Medulla oblongata (tissue), 1 donor: ENCODE measurements at regions not wholly inside any gene's neighbourhood (a gene's known extent, or its start where the extent isn't known, plus 50 kb on each side); places are given as distances from the start of the nearest gene placed in this dataset.
A peak's percentile ranks its signal among the peaks of the same experiment; 100 is the strongest.
"Not testable (repeated sequence)": the region's sequence is repeated elsewhere in the genome, so short reads cannot be mapped to it uniquely, and the experiment has no call there.

ENCODE experiments used
- DNase-seq: peaks from one replicate; pipeline ENCODE4 v3.0.0-alpha.2; 2015; ENCODE audit errors: extremely low spot score

DNA sequence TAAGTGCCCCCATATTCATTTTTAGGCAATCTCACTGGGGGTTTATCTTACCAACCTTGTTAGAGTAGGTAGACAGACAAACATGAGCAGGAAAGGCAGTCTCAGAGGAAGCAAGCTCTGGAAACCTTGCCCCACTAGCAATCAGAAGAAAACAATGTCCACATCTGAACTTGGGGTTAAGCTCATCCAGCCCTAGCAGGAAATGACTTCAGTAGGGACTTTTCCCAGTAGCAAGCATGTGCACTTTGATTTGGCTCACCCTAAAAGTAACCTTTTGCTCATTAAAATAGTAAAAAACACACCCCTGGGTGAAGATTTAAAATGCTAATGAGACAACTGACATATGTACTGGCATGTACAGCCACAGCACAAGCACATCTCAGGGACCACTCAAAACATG, 175.5 kb downstream of the AKAIN1 start:
- no peak for DNase-seq

DNA sequence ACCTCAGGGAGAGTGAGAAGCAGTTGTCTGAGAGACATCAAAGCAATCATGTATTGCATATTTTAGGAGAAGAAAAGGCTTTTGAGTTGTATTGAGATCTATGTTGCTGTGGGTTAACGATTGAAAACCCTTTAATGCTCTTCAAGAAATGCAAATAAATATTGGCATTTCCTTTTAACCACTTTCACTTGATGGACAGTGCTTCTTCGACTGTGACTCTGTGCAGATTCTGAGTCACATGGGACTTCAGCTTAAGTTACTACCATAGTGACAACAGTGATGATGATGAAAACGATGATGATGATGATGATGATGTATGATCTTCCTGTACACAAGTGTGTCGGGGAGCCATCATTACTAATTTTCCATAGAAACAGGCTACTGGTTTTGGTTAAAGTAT, 181.8 kb downstream of the AKAIN1 start:
- no peak for DNase-seq

DNA sequence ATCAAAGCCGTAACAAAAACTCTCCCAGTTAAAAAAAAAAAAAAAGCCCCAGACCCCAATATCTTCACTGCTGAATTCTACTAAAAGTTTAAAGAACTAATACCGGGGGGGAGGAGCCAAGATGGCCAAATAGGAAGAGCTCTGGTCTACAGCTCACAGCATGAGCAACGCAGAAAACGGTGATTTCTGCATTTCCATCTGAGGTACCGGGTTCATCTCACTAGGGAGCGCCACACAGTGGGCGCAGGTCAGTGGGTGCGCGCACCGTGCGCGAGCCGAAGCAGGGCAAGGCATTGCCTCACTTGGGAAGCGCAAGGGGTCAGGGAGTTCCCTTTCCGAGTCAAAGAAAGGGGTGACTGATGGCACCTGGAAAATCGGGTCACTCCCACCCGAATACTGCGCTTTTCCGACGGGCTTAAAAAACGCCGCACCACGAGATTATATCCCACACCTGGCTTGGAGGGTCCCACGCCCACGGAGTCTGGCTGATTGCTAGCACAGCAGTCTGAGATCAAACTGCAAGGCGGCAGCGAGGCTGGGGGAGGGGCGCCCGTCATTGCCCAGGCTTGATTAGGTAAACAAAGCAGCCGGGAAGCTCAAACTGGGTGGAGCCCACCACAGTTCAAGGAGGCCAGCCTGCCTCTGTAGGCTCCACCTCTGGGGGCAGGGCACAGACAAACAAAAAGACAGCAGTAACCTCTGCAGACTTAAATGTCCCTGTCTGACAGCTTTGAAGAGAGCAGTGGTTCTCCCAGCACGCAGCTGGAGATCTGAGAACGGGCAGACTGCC, 192.8 kb downstream of the AKAIN1 start:
- DNase-seq: not testable (repeated sequence)

GRCh38 chr18:4994710-4995109, 202.3 kb downstream of the AKAIN1 start:
- DNase-seq: no peak

GRCh38 chr18:4987452-4988405, 209.3 kb downstream of the AKAIN1 start:
- DNase-seq: no peak

GRCh38 chr18:4986677-4987076, 210.4 kb downstream of the AKAIN1 start:
- DNase-seq: no peak

GRCh38 chr18:4986066-4986465, 211.0 kb downstream of the AKAIN1 start:
- no peak for DNase-seq

DNA sequence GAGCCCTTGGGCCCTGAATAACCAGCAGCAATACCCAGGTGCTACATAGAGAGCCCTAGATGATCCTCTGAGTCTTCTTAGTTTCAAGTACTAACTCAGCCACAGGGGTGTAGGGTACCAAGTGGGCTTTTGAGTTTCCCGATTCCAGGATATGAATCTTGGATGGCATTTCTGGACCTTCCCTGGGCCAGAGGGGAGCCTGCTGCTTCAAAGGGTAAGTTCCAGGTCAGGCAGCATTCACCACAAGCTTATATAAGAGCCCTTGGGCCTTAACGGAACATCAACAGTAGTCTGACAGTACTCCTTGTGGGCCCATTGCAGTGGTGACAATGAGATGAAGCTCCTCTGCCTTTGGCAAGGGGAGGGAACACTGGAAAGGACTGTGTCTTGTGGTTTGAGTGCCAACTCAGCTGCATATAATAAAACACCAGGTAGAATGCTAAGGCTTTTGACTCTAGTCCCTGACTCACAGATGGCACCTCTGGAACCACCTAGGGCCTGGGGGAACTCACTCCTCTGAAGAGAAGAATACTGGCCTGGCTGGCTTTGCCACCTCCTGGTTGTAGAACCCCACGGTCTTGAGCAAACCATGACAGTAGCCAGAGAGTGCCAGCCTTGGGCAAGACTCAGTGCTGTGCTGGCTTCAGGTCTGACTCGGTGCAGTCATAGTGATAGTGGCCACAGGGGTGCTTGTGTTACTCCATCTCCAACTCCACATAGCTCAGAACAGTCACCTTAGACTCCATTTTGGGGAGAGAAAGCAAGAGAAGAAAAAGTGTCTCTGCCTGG, 235.7 kb downstream of the AKAIN1 start:
- no peak for DNase-seq

- DNase-seq: no peak
Observed at GRCh38 chr18:4960578-4960977, 236.5 kb downstream of the AKAIN1 start.

GRCh38 chr18:4931209-4931608, 265.8 kb downstream of the AKAIN1 start:
- DNase-seq: no peak

DNA sequence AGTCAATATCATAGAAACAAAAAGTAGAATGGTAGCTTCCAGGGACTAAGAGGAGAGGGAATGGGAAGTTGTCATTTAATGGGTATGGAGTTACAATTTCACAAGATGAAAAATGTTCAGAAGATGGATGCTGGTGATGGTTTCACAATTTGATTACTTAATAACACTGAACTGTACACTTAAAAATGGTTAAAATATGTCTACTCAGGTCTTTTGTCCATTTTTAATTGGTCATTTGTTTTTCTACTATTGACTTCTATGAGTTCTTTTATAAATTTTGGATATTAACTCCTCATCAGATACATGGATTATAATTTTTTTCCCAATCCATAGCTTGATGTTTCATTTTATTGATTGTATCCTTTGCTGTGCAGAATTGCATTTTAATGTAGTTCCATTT, 275.5 kb downstream of the AKAIN1 start:
- DNase-seq: no peak

GRCh38 chr18:4917509-4917908, 279.5 kb downstream of the AKAIN1 start:
- not testable (repeated sequence) for DNase-seq

DNA sequence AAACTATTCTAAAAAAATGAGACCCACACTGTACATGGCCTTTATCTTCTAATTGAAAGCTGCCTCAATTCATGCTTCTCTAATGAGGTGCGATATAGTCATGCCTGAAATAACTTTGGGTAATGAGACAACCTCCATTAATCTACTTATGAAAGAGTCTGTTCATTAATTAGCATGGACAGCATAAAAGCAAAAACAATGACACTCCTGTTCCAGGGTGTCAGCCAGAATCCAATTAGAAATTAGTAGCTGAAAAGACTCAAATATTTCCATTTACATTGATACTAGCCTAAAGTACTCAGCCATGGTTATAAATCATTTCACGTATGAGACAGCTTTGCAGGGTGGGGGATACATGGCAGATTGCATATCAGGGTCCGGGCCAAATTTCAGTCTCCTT, 288.7 kb downstream of the AKAIN1 start:
- peak; percentile 4 for DNase-seq

DNA sequence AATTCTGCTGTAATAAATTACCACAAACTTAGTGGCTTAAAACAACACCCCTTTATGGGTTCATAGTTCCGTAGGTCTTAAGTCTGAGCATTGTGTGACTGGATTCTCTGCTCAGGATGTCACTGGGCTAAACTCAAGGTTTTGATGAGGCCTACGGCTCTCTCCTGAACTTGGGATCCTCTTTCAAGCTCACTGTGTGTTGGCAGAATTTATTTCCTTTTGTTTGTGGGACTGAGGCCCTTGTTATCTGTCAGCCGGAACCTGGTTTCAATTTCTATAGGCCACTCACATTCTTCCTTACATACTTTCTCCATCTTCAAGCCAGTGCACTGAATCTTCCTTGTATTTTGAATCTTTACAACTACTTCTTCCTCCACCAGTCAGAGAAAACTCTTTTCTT, 290.2 kb downstream of the AKAIN1 start:
- DNase-seq: no peak

DNA sequence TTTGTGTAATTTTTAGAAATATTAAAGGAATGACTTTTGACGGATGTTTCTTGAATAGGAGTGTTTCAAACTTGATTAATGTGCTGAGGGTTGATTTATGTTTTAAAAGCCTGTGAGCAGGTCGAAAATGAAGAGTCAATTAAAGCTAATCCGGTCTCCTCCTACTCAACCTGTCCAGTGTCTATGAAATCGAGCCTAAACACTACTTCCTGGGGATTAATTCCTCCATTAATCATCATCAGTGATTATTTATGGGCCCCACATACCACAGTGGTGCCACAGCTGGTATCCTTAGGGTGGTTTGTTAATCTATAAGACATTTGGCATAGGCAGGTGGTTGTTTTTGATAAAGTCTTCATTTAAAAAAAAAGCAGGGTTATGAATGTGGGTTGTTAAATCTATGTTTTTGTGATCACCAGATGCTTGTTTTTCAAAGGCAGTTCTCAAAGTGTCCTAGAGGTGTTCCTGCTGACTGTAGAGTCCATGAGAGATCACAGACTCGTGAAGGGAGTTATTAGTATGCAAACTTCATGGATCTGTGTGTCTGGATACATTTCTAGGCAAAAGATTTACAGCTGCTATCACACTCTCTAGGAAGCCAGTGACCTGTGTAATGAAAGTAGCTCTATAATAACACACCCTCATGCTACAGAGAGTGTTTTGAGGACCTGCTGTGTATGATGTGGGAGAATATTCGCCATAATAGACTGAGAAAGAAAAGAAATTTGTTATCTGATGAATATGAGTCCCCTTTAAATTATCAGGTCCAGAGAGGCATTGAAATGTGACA, 308.6 kb downstream of the AKAIN1 start:
- no peak for DNase-seq

GRCh38 chr18:4878480-4878879, 318.6 kb downstream of the AKAIN1 start:
- no peak for DNase-seq

- DNase-seq: no peak
Observed at GRCh38 chr18:4871197-4871596, 325.9 kb downstream of the AKAIN1 start.

GRCh38 chr18:4870177-4870773, 326.8 kb downstream of the AKAIN1 start:
- DNase-seq: no peak

GRCh38 chr18:4869155-4869554, 327.9 kb downstream of the AKAIN1 start:
- no peak for DNase-seq

DNA sequence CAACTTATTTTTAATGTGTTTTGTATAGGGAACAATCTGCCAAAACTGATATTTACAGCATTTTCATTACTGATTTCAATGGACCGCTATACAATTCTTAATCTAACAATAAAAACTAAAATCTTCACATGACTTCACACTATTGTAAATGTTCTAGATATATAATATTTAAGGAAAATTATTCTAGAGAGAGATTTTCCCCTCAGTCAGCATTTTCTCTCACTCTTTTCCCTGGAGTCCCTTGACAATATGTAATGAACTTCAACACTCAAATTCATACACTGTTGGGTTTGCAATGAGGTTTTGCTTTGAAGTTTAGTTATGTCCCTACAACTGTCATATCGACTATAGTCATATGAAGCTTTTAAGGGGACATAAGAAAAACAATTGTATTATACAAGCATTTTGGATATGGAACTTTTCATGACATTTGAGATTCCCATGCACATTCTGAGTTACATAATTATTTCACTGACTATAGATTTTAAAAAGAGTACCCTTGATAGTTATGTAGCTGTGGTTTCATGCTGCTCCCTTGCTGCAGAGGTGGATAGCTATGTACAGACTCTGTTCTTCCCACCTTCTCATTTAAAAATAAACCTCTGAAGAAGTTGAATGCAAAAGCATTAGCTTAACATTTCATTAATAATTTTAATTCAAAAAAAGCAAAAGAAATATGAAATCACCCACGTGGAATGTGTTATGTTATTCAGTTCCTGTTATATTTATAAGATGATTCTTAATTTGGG, 338.5 kb downstream of the AKAIN1 start:
- DNase-seq: no peak
